GM12872 (cell line): ENCODE measurements at regions not wholly inside any gene's neighbourhood (a gene's known extent, or its start where the extent isn't known, plus 50 kb on each side); places are given as distances from the start of the nearest gene placed in this dataset.

ENCODE experiments used
- TF ChIP-seq, protein P1 (sequence below): IDR thresholded peaks from 3 replicates; pipeline ENCODE4 v1.5.1; 2011; ENCODE audit warnings: low read depth, mild to moderate bottlenecking, low read length, moderate library complexity; ENCODE audit not compliant: insufficient read depth

DNA sequence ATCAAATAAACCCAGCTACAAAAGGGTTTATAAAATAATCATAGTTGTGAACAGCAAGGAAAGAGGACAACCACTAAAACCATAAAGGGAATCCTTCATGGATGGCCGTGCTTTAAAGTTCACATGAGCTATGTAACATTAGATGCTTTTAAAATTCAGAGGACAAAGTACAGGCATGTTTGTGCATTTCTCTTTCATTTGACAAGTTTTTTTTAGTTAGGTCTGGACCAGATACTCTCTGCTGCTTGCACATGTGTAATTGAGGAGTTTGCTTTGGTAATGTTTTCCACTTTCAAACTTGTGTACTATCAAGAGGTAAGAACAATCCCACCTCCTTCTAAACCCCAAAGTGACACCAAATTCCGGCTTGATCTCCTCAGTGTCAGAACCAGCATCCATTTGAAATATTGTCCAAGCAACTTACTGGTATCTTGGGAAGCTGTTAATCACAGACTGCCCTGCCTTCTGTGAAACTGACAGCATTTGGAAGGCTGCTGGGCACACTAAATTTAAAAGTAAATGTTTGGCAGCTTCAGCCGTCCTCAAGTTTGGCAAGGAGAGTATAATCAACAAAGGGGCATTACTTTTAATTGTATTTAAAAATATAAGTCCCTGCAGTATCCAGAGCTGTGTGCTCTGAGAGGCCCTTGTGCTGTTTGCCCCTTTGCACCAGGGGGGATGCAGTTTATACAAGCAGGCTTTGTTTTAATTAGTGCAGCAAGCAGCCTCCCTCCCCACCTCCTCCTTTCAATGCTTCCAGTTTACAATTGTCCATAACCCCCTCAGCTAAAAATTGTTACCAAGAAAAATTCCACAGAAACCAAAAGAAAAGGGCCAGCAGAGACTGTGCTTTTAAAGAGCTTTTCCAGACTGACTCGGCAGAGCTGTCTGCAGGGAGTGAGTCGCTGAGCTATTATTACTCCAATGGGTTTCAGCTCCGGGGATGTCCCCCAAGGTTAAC lies 328.3 kb upstream of the MPDZ start:
- TF ChIP-seq, protein P1, sequence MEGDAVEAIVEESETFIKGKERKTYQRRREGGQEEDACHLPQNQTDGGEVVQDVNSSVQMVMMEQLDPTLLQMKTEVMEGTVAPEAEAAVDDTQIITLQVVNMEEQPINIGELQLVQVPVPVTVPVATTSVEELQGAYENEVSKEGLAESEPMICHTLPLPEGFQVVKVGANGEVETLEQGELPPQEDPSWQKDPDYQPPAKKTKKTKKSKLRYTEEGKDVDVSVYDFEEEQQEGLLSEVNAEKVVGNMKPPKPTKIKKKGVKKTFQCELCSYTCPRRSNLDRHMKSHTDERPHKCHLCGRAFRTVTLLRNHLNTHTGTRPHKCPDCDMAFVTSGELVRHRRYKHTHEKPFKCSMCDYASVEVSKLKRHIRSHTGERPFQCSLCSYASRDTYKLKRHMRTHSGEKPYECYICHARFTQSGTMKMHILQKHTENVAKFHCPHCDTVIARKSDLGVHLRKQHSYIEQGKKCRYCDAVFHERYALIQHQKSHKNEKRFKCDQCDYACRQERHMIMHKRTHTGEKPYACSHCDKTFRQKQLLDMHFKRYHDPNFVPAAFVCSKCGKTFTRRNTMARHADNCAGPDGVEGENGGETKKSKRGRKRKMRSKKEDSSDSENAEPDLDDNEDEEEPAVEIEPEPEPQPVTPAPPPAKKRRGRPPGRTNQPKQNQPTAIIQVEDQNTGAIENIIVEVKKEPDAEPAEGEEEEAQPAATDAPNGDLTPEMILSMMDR: no peak

DNA sequence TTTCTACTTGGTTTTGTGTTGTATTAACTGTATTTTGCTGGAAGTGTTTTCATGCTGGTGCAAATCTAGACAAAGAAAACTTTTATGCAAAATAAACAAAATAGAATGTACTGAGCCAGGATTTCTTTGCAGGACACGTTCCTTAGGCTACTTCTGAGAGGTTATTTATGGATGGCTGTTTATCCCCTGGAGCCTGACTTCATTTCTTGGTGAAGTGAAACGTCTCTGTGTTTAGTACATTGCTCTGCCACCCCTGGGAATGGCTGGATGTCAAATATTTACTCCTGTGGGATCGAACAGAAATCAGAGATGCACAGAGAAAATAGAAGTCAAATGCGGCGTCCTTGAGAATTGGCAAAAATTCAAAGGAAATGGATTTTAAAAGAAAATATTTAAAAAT lies 327.1 kb upstream of the MPDZ start:
- TF ChIP-seq, protein P1: no peak

DNA sequence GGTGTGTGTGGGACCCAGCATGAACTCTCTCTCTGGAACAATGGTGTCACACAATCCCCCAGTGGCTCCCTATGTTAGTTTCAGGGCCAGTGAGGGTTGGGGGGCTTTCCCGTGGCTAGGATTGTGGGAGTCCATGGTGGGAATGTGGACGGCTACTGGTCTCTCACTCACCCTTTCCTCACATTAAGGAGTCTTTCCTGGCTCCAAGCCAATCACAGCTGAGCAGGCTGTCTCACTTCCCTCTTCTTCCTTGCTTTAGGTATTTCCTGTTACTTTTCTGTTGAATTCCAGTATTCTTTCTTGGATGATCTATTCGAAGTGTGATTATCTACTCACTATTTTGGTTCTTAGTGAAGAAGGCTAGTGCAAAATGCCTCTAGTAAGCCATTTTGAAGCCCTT lies 324.4 kb upstream of the MPDZ start:
- TF ChIP-seq, protein P1: no peak

DNA sequence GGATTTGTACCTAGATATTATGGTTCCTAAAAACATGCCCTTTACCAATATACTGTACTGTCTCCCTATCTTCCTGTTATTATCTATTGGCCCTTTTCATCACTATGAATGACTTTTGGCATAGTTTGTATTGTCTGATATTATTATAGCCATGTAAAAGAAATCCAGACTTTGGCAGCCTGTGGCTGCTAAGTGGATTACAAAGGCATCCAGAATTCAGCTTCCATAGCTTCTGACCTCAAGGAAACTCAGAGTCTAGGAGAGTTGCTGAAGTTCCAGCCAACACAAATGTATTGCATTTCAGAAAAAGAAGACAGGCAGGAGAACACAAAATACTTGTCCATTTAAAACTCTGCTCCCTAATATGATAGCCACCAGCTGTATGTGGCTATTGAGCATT lies 319.2 kb upstream of the MPDZ start:
- TF ChIP-seq, protein P1: no peak

DNA sequence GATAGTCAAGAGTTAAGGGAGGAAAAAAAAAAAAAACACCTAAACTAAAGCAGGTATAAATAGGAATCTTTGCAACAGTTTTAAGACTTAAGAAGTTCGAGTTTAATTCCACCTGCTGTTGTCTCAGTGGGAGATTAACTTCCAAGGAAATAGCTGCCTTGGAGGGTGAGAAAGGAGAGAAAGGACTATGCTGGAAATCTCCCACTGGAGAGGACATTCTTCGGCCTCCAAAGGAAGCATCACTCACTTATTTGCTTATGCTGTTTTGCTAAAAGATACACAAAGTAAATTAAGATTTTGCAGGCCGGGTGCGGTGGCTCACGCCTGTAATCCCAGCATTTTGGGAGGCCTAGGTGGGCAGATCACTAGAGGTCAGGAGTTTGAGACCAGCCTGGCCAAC lies 317.9 kb upstream of the MPDZ start:
- TF ChIP-seq, protein P1: no peak

DNA sequence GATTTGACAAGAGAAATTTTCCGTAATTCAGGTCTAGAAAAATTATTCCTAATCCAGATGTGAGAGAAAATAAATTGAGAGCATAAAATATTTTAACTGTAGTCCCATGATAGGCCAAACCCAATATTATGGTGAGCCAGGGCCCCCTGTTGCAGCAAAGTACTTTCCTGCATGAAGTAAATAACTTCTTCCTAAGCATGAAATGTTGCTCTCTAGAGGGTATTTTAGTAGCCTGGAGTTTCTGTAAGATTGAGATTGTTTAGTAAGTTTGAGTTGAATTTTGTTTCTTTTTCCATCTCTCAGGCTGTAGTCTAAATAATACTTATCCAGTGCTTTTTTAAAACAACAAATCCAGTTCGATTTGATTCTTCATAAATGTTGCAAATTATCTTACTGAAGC lies 317.5 kb upstream of the MPDZ start:
- TF ChIP-seq, protein P1: no peak

DNA sequence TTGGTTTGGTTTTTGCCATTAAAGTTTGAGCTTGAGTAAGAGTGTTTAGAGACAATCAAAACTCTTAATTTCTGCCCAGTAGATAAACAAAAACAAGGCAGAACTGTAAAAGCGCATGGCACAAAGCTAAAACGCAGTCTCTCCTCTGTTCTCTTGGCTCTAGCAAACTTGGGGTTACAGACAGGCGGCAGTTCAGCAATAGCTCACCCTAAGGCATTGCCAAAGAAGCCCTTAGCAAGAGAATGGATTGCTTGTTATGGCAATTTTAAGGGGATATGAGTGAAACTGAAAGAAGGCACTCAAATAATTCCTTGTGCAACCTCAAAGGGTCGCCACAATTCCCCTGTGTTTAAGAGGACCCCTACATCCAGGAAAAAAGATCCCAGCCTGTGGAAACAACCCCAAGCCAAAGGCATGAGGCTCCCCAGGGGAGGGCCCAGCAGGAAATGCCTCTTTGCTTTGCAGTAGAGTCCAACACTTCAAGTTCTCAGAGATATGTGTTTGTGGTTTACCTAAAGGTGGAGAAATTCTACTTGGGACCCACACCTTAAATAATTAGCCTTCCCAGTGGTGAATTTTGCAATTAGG lies 317.0 kb upstream of the MPDZ start:
- TF ChIP-seq, protein P1: no peak
